AG09319 (cell line): ENCODE measurements at regions not wholly inside any gene's neighbourhood (a gene's known extent, or its start where the extent isn't known, plus 50 kb on each side); places are given as distances from the start of the nearest gene placed in this dataset.

Source experiments
- DNase-seq: peaks from one replicate; pipeline ENCODE4 v3.0.0-alpha.2; 2010; ENCODE audit warnings: low read depth; ENCODE audit errors: extremely low read depth
- CTCF ChIP-seq: IDR thresholded peaks from 2 replicates; pipeline ENCODE4 v1.5.1; 2011; ENCODE audit warnings: low read depth, mild to moderate bottlenecking, inconsistent platforms, low read length, moderate library complexity

- no peak for DNase-seq
- no peak for TF ChIP-seq CTCF
Observed at GRCh38 chr3:170730071-170730812, 139.8 kb downstream of the RPL22L1 start.

GRCh38 chr3:170728181-170728580 lies 141.8 kb downstream of the RPL22L1 start:
- TF ChIP-seq CTCF, result no peak
- no peak for DNase-seq

GRCh38 chr3:170727754-170728153 lies 141.9 kb upstream of the SLC7A14 start:
- DNase-seq, result no peak
- TF ChIP-seq CTCF, result no peak

GRCh38 chr3:170726976-170727661 lies 141.2 kb upstream of the SLC7A14 start:
- DNase-seq, result peak; percentile 67
- TF ChIP-seq CTCF, result no peak

- DNase-seq, result peak; percentile 62
- TF ChIP-seq CTCF, result peak; percentile 27
Observed at GRCh38 chr3:170725285-170725731, 139.4 kb upstream of the SLC7A14 start.

- TF ChIP-seq CTCF, result no peak
- DNase-seq, result no peak
Observed at GRCh38 chr3:170724599-170725280, 138.9 kb upstream of the SLC7A14 start.

GRCh38 chr3:170723241-170723640 lies 137.4 kb upstream of the SLC7A14 start:
- TF ChIP-seq CTCF, result no peak
- DNase-seq, result no peak
